K562 (cell line): ENCODE measurements at regions not wholly inside any gene's neighbourhood (a gene's known extent, or its start where the extent isn't known, plus 50 kb on each side); places are given as distances from the start of the nearest gene placed in this dataset.

Source experiments
- ATAC-seq: fragments of 200-7000 bp; cut with Tn5 transposase; 3 replicates; pipeline ENCODE4 v1.9.1; 2020; ENCODE audit warnings: moderate library complexity
- BruUV-seq: library from RNA; stranded (reverse); fragments of 400-500 nt; replicated peaks from 2 replicates; lab custom pipeline; 2021; lab: Mats Ljungman, UMichigan
- CTCF ChIA-PET: fragments of 300-600 bp; formaldehyde crosslinking; extraction: SDS; loops from one replicate; lab custom pipeline; 2021; ENCODE audit warnings: low intra/inter-chr PET ratio; lab: Yijun Ruan, JAX
- POLR2A ChIA-PET: fragments of 300-600, 350-650 bp; sonication (Branson Sonifier 250); formaldehyde crosslinking; extraction: SDS; loops from one replicate; lab custom pipeline; 2021; ENCODE audit warnings: antibody characterized with exemption, inconsistent platforms; lab: Yijun Ruan, JAX
- DNase-seq, 4 experiments: peaks; one replicate each; pipeline versions ENCODE4 v3.0.0 to v3.0.0-alpha.2; 2011 to 2018; ENCODE audit warnings: low spot score in 3 of 4, mixed read lengths in 3 of 4; ENCODE audit errors: extremely low read depth in 1 of 4
- FAIRE-seq: peaks from 2 replicates; lab custom pipeline; 2011; peaks lifted over from hg19 to GRCh38; lab: Jason Lieb, UNC
- H2AFZ ChIP-seq: 2 replicates; pipeline ENCODE4 v1.6.0; 2011; ENCODE audit warnings: low read depth, low read length, control low read depth, inconsistent platforms
- H3K27ac ChIP-seq: fragments of 200-600 bp; 3 replicates; pipeline ENCODE4 v1.8.0; 2011; ENCODE audit warnings: low read depth, mild to moderate bottlenecking, control low read depth, inconsistent platforms, low read length, moderate library complexity, mixed read lengths; ENCODE audit errors: extremely low read depth
- H3K27me3 ChIP-seq, 2 experiments: fragments of 300-600 bp in 1 of 2; 2 replicates in 1 of 2; 3 replicates in 1 of 2; pipeline versions ENCODE4 v1.6.0 to v1.8.0; 2011; ENCODE audit warnings: inconsistent platforms in 2 of 2, low read length in 2 of 2, mild to moderate bottlenecking in 1 of 2, mixed read lengths in 1 of 2, moderate library complexity in 1 of 2; ENCODE audit not compliant: control insufficient read depth in 2 of 2, insufficient read depth in 2 of 2
- H3K36me3 ChIP-seq: fragments of 300-600 bp; 3 replicates; pipeline ENCODE4 v1.8.0; 2011; ENCODE audit warnings: mild to moderate bottlenecking, low read length, inconsistent platforms; ENCODE audit not compliant: control insufficient read depth, insufficient read depth
- H3K4me1 ChIP-seq, 2 experiments: fragments of 200-600 bp in 1 of 2; replicated peaks in 1 of 2; 2 replicates in 1 of 2; 3 replicates in 1 of 2; pipeline versions ENCODE4 v1.5.1 to v1.8.0; 2011; ENCODE audit warnings: inconsistent platforms in 2 of 2, low read length in 2 of 2, mild to moderate bottlenecking in 1 of 2, mixed read lengths in 1 of 2, moderate library complexity in 1 of 2; ENCODE audit not compliant: control insufficient read depth in 2 of 2, insufficient read depth in 2 of 2
- H3K4me2 ChIP-seq: 2 replicates; pipeline ENCODE4 v1.6.1; 2011; ENCODE audit warnings: low read length, control low read depth, inconsistent platforms, mixed read lengths; ENCODE audit not compliant: insufficient read depth
- H3K4me3 ChIP-seq: fragments of 200-600 bp; sonication (generic), shearing (Covaris generic); 2 replicates; pipeline ENCODE4 v1.5.1; 2016; ENCODE audit warnings: control low read depth, inconsistent platforms
- H3K79me2 ChIP-seq: fragments of 200-600 bp; 3 replicates; pipeline ENCODE4 v1.8.0; 2011; ENCODE audit warnings: low read length, inconsistent platforms; ENCODE audit not compliant: control insufficient read depth, insufficient read depth
- H3K9ac ChIP-seq, 2 experiments: 2 replicates each; pipeline versions ENCODE4 v1.6.0 to v1.6.1; 2011; ENCODE audit warnings: low read depth in 2 of 2, low read length in 2 of 2, control low read depth in 1 of 2, inconsistent platforms in 1 of 2, mild to moderate bottlenecking in 1 of 2, mixed read lengths in 1 of 2; ENCODE audit not compliant: insufficient read depth in 1 of 2
- H3K9me1 ChIP-seq: one replicate; pipeline ENCODE4 v1.6.0; 2011; ENCODE audit warnings: inconsistent platforms, mild to moderate bottlenecking, low read length, moderate library complexity; ENCODE audit not compliant: control insufficient read depth, insufficient read depth
- H3K9me3 ChIP-seq: replicated peaks from 2 replicates; pipeline ENCODE4 v1.5.1; 2011; ENCODE audit warnings: low read depth, low read length, inconsistent platforms; ENCODE audit not compliant: control insufficient read depth, insufficient read depth
- H4K20me1 ChIP-seq: replicated peaks from 2 replicates; pipeline ENCODE4 v1.6.1; 2011; ENCODE audit warnings: low read length, inconsistent platforms, mixed read lengths; ENCODE audit not compliant: control insufficient read depth, insufficient read depth
- GABPA ChIP-seq: fragments of 200-800 bp; sonication (Bioruptor generic); conservative IDR thresholded peaks from 2 replicates; pipeline ENCODE4 v1.6.1; 2016; ENCODE audit warnings: low read depth, missing genetic modification characterization, missing compliant biosample characterization
- HDAC1 ChIP-seq, 2 experiments: fragments of 450-650 bp; IDR thresholded peaks; 2 replicates each; pipeline ENCODE4 v1.6.1; 2016 to 2017; ENCODE audit warnings: inconsistent platforms in 1 of 2, mild to moderate bottlenecking in 1 of 2, moderate library complexity in 1 of 2
- KAT7 ChIP-seq: sonication (generic); formaldehyde crosslinking; IDR thresholded peaks from 2 replicates; pipeline ENCODE4 v1.8.0; 2022; ENCODE audit warnings: missing genetic modification reagents, mild to moderate bottlenecking, borderline replicate concordance
- MBD2 ChIP-seq: sonication (generic); IDR thresholded peaks from 2 replicates; pipeline ENCODE4 v1.6.1; 2016; ENCODE audit warnings: low read depth, borderline replicate concordance
- MLX ChIP-seq, 2 experiments: fragments of 450-650 bp in 1 of 2; sonication (generic) in 1 of 2; formaldehyde crosslinking; conservative IDR thresholded peaks; 2 replicates each; pipeline versions ENCODE4 v1.4.0 to v1.8.1; 2020 to 2022; ENCODE audit warnings: mild to moderate bottlenecking in 1 of 2, missing genetic modification reagents in 1 of 2
- PHF21A ChIP-seq: fragments of 450-650 bp; IDR thresholded peaks from 2 replicates; pipeline ENCODE4 v1.6.1; 2017; ENCODE audit warnings: low read depth, borderline replicate concordance
- SUPT5H ChIP-seq: fragments of 450-650 bp; IDR thresholded peaks from 2 replicates; pipeline ENCODE4 v1.6.1; 2016
- ZBTB49 ChIP-seq: sonication (generic); formaldehyde crosslinking; IDR thresholded peaks from 2 replicates; pipeline ENCODE4 v1.8.0; 2022; ENCODE audit warnings: missing genetic modification reagents, mild to moderate bottlenecking, borderline replicate concordance
- ZNF263 ChIP-seq: sonication (generic); formaldehyde crosslinking; IDR thresholded peaks from 2 replicates; pipeline ENCODE4 v1.8.0; 2022; ENCODE audit warnings: mild to moderate bottlenecking, missing genetic modification reagents, borderline replicate concordance
- WGBS: fragments of 100-300 bp; shearing (Covaris generic); methylation state at CpG from one replicate; pipeline ENCODE4 v1.1.6; 2016; ENCODE audit warnings: low coverage, mixed read lengths; ENCODE audit not compliant: insufficient coverage; ENCODE audit errors: missing lambda C conversion rate; 5-methylcytosine and 5-hydroxymethylcytosine counted together
- in situ Hi-C: fragments of 300-500 bp; cut with MboI; formaldehyde crosslinking; loops from 4 replicates; pipeline ENCODE4 v1.15.0; 2018; ENCODE audit warnings: inconsistent platforms, mixed read lengths
- intact Hi-C: fragments of 100-400 bp; cut with micrococcal nuclease; formaldehyde crosslinking; loops from 2 replicates; pipeline ENCODE4 v1.14.2; 2022

GRCh38 chr3:34957677-34958076 lies 681.6 kb upstream of the ARPP21 start:
- H3K9me1 ChIP-seq = no peaks in the 10 kb centered on the region
- DNase-seq = no peak
- no peaks in the 10 kb centered on the region for H3K36me3 ChIP-seq
- ATAC-seq = no peak
- no peaks in the 10 kb centered on the region for H3K27me3 ChIP-seq
- BruUV-seq = no TSS peak
- no peaks in the 10 kb centered on the region for H3K79me2 ChIP-seq
- FAIRE-seq = no peak
- no peaks in the 10 kb centered on the region for H3K4me1 ChIP-seq
- intact Hi-C loops (no loop called here), in situ Hi-C loops (no loop called here)
- H3K27ac ChIP-seq = no peak overlapping the region
- H4K20me1 ChIP-seq = no peaks in the 10 kb centered on the region
- 0% methylated on average over 1 of the region's 1 CpG for WGBS
- no peak overlapping the region for H3K4me2 ChIP-seq
- CTCF ChIA-PET = no interaction called here
- H3K9ac ChIP-seq = no peak overlapping the region
- H3K9me3 ChIP-seq = 0 out of 2 replicates have a peak, but pooled peaks cover 3% of the 10 kb centered on the region
- POLR2A ChIA-PET = no interaction called here
- no peak overlapping the region for H2AFZ ChIP-seq
- no peak overlapping the region for H3K4me3 ChIP-seq
- no peak for TF ChIP-seq MLX (CRISPR knock-in tag; conservative IDR thresholded peaks at IDR 0.05)
- TF ChIP-seq ZNF263 (CRISPR knock-in tag) = no peak
- no peak for TF ChIP-seq SUPT5H
- TF ChIP-seq PHF21A = no peak
- no peak for TF ChIP-seq ZBTB49
- TF ChIP-seq GABPA (tag) = no peak
- TF ChIP-seq MBD2 = no peak
- no peak for TF ChIP-seq KAT7
- TF ChIP-seq HDAC1 (IDR thresholded peaks at IDR 0.05) = no peak
